ENCODE measurements at regions not wholly inside any gene's neighbourhood (a gene's known extent, or its start where the extent isn't known, plus 50 kb on each side); places are given as distances from the start of the nearest gene placed in this dataset.
"Not testable (repeated sequence)": the region's sequence is repeated elsewhere in the genome, so short reads cannot be mapped to it uniquely, and the experiment has no call there.

GRCh38 chr6:9795880-9796279, 619.0 kb downstream of the TFAP2A start:
- no peak for DNase-seq

- no peak for DNase-seq
Observed at GRCh38 chr6:9789201-9789600, 625.7 kb downstream of the TFAP2A start.

GRCh38 chr6:9784786-9785185, 630.1 kb downstream of the TFAP2A start:
- DNase-seq, result no peak

- no peak for DNase-seq
Observed at GRCh38 chr6:9783567-9783966, 631.3 kb downstream of the TFAP2A start.

GRCh38 chr6:9766240-9766915, 648.5 kb downstream of the TFAP2A start:
- no peak for DNase-seq

- DNase-seq, result no peak
Observed at GRCh38 chr6:9761220-9761619, 653.7 kb downstream of the TFAP2A start.

- DNase-seq, result no peak
Observed at GRCh38 chr6:9754515-9754914, 660.4 kb downstream of the TFAP2A start.

- no peak for DNase-seq
Observed at GRCh38 chr6:9745966-9746365, 668.9 kb downstream of the TFAP2A start.

- no peak for DNase-seq
Observed at GRCh38 chr6:9745476-9745875, 669.4 kb downstream of the TFAP2A start.

- DNase-seq, result no peak
Observed at GRCh38 chr6:9744119-9744518, 670.8 kb downstream of the TFAP2A start.

GRCh38 chr6:9732056-9732455, 682.8 kb downstream of the TFAP2A start:
- no peak for DNase-seq

- DNase-seq, result not testable (repeated sequence)
Observed at GRCh38 chr6:9725776-9726175, 689.1 kb downstream of the TFAP2A start.

GRCh38 chr6:9717568-9717967, 697.3 kb downstream of the TFAP2A start:
- DNase-seq, result no peak

GRCh38 chr6:9711365-9711764, 703.5 kb downstream of the TFAP2A start:
- DNase-seq, result no peak

- no peak for DNase-seq
Observed at GRCh38 chr6:9710574-9710973, 704.3 kb downstream of the TFAP2A start.

GRCh38 chr6:9708600-9708999, 706.3 kb downstream of the TFAP2A start:
- no peak for DNase-seq

- no peak for DNase-seq
Observed at GRCh38 chr6:9704989-9705388, 709.9 kb downstream of the TFAP2A start.

GRCh38 chr6:9702914-9703313, 712.0 kb downstream of the TFAP2A start:
- no peak for DNase-seq

GRCh38 chr6:9699888-9700287, 715.0 kb downstream of the TFAP2A start:
- DNase-seq, result no peak

- DNase-seq, result no peak
Observed at GRCh38 chr6:9697263-9697931, 717.5 kb downstream of the TFAP2A start.

GRCh38 chr6:9690388-9690787, 724.5 kb downstream of the TFAP2A start:
- no peak for DNase-seq

GRCh38 chr6:9680727-9681126, 734.1 kb downstream of the TFAP2A start:
- DNase-seq, result not testable (repeated sequence)

GRCh38 chr6:9675122-9675521, 739.8 kb downstream of the TFAP2A start:
- DNase-seq, result no peak

- no peak for DNase-seq
Observed at GRCh38 chr6:9659848-9660247, 755.0 kb downstream of the TFAP2A start.

GRCh38 chr6:9657994-9658393, 756.9 kb downstream of the TFAP2A start:
- DNase-seq, result no peak

Data from DMS79 treated with DMSO at 0.1 percent for 48 hours (cell line).